ENCODE measurements at regions not wholly inside any gene's neighbourhood (a gene's known extent, or its start where the extent isn't known, plus 50 kb on each side); places are given as distances from the start of the nearest gene placed in this dataset.

DNA sequence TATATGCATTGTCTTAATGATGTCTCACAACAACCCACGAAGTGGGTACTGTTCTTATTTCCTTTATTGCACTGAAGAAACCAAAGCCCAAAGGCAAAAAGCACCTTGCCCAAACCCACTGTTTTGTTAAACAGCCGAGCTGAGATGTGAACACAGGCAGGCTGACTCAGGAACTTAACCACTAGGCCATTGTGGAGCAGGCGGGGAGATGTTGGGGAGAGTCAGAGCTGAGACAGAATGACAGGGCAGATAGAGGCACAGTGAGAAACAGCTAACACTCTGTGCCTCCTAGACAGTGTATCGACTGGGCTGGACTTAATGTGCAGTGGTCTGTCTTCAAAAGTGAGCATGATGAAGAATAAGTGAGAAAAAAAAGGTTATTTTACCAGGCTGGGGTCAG, 56.5 kb downstream of the RPLP1 start:
- no peak for TF ChIP-seq TAF1 (conservative IDR thresholded peaks at IDR 0.05)
- TF ChIP-seq MAX (IDR thresholded peaks at IDR 0.05), result no peak
- no peak for TF ChIP-seq GABPA (IDR thresholded peaks at IDR 0.05 in 1 of 2, conservative IDR thresholded peaks at IDR 0.05 in 1 of 2)
- TF ChIP-seq, protein P1, sequence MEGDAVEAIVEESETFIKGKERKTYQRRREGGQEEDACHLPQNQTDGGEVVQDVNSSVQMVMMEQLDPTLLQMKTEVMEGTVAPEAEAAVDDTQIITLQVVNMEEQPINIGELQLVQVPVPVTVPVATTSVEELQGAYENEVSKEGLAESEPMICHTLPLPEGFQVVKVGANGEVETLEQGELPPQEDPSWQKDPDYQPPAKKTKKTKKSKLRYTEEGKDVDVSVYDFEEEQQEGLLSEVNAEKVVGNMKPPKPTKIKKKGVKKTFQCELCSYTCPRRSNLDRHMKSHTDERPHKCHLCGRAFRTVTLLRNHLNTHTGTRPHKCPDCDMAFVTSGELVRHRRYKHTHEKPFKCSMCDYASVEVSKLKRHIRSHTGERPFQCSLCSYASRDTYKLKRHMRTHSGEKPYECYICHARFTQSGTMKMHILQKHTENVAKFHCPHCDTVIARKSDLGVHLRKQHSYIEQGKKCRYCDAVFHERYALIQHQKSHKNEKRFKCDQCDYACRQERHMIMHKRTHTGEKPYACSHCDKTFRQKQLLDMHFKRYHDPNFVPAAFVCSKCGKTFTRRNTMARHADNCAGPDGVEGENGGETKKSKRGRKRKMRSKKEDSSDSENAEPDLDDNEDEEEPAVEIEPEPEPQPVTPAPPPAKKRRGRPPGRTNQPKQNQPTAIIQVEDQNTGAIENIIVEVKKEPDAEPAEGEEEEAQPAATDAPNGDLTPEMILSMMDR (IDR thresholded peaks at IDR 0.05; ENCODE audit: low read depth, low read length, missing input control), result no peak
- no peak for TF ChIP-seq EGR1 (IDR thresholded peaks at IDR 0.05; ENCODE audit: low read depth in 2 of 2)
- no peak for TF ChIP-seq YY1 (IDR thresholded peaks at IDR 0.05)
- no peak for TF ChIP-seq RAD21 (IDR thresholded peaks at IDR 0.05)
- TF ChIP-seq SP1 (IDR thresholded peaks at IDR 0.05), result no peak
- no peak for TF ChIP-seq HNF4A (conservative IDR thresholded peaks at IDR 0.05)
- no peak for TF ChIP-seq JUND (IDR thresholded peaks at IDR 0.05)

All from liver (tissue), 3 donors.